Tongue (tissue), 1 donor: ENCODE measurements at regions not wholly inside any gene's neighbourhood (a gene's known extent, or its start where the extent isn't known, plus 50 kb on each side); places are given as distances from the start of the nearest gene placed in this dataset.
"Not testable (repeated sequence)": the region's sequence is repeated elsewhere in the genome, so short reads cannot be mapped to it uniquely, and the experiment has no call there.

Source experiments
- DNase-seq: peaks from one replicate; pipeline ENCODE4 v3.0.0-alpha.2; 2015

DNA sequence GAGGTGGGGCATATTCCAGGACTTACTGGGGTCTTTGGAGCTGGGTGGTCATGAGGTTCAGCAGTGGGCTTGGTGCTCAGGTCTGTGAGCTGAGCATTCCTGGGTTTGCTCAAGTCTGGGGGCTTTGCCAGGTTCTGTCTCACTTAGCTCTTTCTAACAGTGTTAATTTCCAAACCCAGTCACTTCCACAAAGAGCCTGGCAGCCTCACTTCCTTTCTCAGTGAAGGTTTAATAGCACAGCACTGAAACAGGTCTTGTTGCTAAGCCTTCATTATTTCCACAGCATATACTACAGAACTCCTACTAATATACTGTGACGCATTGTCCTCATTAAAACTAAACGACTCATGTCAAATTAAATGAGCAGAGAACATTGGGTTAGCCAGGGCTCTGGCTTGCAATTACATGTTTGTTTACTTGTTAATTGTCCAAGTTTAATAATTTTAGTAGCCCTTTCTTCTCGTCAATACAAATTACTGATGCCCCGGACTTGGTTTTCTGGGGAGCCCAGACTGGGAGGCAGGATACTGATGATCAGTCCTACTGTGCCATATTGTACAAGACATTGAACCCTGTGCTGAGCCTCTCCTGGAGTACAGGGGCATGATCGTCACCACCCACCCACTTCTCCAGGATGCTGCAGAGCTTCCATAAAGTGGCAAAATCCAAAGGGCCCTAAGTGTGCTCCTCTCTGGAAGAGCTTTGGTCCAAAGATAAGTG, 170.7 kb downstream of the IER5 start:
- DNase-seq: peak; percentile 7

DNA sequence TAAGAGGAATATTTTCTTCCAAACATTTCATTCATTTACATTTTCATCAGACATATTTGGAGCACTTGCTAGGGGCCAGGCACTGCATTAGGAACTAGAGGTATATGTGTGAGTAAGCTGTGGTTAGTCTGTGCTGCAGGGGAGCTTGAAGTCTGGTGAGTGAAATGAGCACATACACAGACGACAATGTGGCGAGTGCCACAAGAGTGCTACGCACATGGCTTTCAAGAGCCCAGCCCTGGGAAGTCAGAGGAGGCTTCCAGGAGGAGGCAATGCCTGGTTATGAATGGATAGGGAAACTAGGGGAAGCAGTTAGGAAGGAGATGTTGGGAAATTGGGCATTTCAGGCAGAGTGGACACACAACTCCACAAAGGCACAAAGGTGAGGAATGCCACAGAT, 171.8 kb downstream of the IER5 start:
- DNase-seq: no peak

DNA sequence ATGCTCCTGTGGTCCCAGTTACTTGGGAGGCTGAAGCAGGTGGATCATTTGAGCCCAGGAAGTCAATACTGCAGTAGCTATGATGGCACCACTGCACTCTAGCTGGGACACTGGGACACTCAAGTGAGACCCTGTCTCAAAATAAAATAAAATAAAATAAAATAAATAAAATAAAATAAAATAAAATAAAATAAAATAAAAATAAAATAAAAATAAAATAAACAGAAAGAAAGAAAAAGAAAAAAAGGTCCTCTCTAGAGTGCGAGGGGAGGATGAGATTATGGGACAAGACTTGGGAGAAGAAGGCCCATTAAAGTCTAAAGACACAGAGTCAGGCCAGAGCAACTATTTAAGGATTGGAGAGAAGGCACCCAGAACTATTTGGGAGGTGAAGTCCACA, 172.5 kb downstream of the IER5 start:
- no peak for DNase-seq

DNA sequence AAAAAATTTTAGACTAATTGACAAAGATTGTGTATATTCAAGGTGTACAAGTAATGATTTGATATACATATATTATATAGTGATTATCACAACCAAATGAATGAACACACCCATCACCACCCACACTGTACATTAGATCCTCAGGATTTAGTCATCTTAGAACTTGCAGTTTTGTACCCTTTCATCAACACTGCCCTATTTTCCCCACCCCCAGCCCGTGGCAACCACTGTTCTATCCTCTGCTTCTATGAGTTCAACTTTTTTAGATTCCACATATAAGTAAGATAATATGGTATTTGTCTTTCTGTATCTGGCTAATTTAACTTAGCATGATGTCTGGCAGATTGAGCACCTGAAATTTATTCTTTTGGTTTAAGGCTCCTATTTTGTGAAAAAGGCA, 173.6 kb downstream of the IER5 start:
- DNase-seq: no peak

DNA sequence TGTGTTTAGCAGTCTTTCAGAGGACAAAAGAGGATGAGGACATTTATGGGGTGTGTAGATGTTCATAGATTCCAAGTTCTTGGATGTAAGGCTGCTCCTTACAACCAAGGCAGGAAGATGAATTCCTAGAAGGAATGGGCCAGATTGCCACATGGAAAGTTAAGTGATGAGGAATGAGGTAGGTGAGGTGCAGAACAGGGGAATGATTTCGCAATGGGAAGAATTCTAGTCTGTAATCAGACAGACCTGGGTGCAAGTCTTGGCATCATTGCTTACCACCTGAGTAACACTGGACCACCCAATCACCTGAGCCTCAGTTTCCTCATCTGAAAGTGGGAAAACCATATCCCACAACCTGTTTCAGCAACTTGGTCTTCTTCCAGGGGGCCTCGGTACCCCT, 174.9 kb downstream of the IER5 start:
- no peak for DNase-seq

DNA sequence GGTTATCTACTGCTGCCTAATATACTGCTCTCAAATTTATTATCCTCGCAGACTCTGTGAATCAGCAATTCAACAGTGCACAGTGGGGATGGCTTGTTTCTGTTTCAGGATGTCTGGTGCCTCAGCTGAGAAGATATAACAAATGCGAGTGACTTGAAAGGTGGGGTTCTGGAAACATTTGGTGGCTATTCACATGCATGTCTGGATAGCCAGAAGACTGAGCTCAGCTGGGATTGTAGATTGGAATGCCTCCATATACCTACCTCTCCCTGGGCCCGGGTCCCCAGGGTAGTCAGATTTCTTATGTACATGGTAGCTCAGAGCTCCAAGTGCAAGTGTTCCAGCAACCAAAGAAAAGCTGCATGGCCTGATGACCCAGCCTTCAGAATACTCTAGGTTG, 176.3 kb downstream of the IER5 start:
- DNase-seq: no peak

DNA sequence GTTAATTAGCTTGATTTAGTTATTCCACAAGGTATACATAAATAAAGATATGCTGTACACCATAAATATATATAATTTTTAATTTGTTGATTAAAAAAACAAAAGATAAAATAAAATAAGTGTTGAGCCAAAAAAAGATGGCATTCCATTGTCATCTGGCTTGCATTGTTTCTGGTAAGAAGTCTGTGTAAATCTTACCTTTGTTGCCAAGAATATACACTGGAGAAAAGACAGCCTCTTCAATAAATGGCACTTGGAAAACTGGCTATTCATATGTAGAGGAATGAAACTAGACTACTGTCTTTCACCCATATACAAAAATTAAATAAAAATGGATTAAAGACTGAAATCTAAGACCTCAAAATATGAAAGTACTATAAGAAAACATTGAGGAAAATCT, 196.5 kb downstream of the IER5 start:
- DNase-seq: no peak

DNA sequence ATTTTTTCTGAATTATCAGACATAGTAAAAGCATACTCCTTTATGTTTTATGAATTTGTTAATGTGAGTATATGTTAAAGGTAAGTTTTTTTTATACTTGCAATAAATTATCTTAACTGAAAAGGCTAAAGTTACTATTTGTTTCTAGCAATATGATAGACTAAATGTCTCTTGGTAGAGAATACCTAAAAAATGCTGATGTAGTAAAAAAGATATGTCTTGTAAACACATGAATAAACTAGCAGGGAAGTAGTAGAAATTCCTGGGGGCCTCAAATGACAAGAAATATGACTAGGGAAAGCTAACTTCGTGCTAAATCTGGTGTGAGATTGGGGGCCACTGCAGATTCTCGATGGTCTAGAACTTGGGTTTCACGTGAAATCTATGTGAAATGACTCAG, 188.1 kb upstream of the CACNA1E start:
- DNase-seq: no peak

DNA sequence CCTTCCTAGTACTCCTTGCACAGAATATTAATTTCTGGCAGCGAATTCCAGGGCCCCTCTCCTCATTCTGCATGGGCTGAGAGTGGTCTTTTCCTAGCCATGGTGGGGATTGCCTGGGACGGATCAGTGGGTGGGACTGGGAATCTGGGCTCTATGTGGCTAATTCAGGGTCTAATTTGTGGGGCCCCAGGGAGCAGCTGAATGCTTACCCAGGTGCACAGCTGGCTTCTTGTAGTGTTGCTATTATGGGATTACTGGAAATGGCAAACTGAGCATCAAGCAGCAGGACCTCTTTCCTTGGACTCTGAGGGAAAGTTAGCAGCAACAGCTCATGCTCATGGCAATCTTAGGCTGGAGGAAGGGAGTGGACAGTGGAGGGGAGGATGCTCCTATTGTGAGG, 187.1 kb upstream of the CACNA1E start:
- no peak for DNase-seq

DNA sequence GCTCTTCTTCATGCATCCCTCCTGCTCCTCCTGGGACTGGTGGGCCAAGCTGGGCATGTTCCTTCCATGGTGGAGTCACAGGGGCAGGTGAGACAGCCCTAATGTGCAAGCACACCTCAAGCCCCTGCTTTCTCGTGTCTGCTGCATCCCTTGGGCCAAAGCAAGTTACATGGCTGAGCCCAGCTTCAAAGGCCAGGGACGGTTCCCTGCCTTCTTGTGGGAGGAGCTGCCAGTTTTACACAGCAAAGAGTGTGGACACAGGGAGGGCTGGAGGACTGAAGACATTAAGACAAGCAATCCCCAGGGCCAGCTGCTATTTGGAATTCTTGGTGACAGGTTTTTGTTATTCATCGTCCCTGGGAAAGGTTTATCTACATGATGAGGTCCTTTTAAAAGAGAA, 175.2 kb upstream of the CACNA1E start:
- DNase-seq: no peak

DNA sequence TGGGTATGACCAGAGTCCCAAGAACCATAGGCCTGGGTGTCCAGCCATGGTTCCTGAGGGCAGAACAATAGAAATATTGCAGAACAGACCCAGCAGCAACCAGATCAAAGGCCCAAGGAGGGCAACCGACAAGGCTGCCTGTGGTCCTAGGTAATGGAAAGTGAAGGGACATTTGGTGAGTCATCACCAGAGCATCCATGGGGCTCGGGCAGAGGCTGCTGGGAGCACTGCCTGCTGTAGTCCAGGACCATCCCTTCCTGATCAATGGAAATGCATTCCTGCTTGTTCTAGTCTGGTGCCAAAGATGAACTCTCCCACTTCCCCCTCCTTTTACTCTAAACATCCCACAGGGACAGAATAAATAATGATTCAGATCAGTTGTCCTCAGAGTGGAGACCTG, 172.8 kb upstream of the CACNA1E start:
- no peak for DNase-seq

DNA sequence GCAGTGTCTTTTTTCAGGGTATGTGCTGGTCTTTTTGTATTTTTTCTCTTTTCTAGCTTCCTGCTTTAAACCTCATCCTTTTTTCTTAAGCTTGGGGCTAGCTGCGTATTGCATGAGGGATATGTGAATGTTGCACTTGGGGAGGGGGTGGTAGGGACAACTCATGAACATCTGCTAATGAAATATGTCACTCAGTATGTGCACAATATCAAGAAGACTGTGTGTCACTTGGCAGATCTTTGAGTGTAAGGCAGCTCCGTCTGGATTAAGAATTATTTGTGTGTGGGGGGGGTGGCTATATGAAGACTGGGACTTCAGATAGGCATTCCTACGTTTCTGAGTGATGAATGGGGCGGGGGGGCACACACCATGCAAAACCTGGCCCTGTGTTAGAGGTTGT, 170.4 kb upstream of the CACNA1E start:
- DNase-seq: no peak

DNA sequence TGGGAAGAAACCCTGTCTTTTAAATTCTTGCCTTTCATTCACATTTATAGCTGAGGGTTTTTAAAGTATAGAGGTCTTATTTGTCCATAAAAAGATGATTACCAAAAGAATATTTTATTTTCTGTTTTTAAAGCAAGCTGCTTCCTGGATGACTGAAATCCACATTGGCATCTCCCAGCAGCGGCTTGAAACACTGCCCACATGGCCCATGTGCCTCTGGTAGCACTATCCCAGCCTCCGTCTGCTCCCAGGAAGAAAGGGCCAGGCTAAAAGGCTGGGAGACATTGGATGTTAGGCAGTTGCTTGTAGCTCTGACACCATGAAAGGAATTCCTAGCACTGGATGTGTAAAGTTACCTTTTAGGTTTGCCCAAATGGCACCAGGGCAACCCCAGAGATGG, 169.9 kb upstream of the CACNA1E start:
- no peak for DNase-seq

DNA sequence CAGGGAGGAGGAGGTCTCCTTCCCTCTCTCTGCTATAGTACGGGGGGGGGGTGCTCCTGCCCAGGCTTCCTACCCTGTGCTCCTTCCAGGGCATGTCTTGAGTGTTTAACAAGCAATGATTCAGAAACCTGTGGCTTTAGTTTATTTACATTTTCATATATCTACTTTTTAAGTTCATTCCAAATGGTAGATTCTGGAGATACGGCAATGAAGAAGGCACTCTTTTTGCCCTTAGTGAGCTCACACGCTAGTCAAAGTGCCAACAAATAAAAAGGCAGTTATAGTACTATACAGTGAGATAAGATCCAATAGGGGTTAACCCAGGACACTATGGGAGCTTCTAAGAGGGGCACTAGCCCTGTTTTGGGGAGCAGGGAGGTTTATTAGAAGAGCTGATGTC, 169.3 kb upstream of the CACNA1E start:
- no peak for DNase-seq

DNA sequence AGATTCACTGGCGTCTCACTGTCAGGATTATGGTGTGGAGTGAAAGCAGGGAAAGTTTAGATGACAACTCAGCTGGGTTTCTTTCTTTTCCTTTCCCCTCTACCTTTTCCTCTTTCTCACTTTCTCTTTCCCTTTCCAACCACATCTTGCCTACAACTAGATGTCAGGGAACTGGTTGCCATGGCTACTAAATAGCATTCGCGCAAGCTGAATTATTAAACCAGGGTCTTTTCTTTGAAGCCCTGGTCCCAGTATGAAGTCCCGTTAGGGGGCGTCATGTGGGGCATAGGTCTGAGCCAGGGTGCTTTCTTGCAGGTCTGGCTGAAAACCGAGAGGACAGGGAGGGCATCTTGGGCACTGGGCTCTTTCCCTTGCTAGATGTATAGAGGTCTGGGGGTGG, 168.4 kb upstream of the CACNA1E start:
- DNase-seq: no peak

DNA sequence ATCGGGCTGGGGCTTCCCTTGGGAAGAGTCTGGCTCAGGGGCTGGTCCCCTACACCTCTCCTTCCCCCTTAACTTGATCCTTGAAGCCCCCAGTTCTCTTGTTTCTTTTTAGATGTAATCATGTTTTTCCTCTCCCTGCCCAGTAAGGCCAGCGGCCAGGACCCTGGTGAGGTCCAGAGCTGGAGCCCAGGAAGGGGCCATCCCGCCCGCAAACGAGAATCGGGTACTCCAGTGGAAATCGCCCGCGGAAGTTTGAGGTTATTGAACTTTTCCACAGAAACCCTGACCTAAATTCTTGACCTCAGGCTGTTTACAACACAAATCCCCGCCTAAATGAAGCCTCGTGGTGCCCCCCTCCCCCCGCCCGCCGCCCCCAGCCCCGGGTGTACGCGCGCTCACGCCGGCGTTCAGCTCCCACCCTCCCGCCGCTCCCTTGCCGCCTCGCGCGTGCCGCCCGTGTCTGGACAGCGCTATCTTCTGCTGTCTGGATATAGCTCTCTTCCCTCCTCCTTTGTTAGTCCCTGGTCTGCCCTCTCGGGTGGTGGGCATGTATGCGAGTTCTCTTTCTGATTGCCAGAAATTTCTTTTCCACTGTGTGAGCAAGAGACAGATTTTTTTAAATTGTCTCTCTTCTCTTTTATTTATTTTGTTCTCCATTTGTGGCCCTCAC, 165.9 kb upstream of the CACNA1E start:
- no peak for DNase-seq

DNA sequence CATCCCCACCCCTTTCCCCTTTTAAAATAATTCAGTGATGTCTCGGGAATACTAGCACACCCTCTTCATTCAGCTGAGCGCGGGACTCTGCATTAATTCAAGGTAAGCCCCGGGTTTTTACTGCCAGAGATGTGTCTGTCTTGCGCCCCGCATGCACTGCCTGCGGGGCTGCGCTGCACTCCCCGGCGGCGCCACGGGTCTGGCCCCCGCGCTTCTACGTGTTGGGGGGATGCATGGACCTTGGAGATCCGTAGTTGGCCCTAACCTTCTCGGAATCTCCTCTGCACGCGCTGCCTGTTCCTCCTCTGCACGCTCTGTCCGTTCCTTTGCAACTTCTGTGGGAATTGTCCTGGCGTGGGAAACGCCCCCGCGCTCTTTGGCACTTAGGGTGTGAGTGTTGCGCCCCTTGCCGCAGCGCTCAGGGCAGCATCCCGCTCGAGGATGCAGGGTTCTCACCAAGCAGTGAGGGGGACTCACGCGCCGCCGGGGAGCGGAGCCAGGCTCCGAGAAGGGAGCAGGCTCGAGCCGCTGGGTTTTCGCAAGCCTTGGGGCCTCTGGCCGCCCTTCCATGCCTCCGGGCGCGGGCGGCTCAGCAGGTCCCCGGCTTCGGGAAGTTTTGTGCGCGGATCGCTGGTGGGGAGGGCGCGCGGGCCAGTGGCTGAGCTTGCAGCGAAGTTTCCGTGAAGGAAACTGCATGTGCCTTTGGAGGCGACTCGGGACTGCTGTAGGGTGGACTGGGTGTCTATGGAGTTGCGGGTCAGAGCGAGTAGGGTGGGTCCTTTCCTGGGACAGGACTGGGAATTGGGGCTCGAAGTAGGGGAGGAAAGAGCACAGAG, 165.1 kb upstream of the CACNA1E start:
- DNase-seq: peak; percentile 15

DNA sequence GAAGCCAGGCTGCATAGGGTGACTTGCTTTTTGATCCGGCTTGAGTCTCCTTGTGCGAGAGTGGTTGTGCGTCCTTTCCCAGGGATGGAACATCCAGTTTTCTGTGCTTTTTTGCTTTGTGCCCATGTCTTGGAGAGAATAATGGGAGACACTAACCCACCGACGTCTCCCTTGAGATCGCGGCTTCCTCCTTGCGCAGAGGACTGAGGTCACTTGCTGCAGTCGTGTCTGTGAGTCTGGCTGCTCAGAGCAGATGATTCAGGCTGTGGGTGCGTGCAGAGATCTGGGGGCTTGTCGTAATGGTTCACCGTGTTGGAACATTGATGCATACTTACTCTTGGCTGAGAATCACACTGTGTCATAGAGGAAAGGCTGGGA, 164.5 kb upstream of the CACNA1E start:
- no peak for DNase-seq

DNA sequence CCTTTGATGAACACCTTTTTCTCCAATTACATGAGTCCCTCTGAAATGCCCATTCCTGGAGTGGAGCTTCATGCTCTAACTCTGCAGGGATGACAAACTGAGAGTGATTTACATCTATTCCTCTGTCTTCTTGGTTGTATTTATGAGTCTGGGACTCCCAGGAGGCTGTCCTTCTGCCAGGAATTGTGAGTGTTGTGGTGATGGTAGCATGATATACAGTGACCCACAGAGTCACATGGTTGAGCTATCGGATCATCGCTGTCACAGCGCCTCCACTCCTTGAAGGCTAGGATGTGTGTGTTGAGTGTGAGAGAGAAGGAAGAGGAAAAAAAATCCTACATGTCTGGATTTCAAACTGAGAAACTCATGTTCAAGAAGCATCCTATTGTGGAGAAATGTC, 163.4 kb upstream of the CACNA1E start:
- no peak for DNase-seq

DNA sequence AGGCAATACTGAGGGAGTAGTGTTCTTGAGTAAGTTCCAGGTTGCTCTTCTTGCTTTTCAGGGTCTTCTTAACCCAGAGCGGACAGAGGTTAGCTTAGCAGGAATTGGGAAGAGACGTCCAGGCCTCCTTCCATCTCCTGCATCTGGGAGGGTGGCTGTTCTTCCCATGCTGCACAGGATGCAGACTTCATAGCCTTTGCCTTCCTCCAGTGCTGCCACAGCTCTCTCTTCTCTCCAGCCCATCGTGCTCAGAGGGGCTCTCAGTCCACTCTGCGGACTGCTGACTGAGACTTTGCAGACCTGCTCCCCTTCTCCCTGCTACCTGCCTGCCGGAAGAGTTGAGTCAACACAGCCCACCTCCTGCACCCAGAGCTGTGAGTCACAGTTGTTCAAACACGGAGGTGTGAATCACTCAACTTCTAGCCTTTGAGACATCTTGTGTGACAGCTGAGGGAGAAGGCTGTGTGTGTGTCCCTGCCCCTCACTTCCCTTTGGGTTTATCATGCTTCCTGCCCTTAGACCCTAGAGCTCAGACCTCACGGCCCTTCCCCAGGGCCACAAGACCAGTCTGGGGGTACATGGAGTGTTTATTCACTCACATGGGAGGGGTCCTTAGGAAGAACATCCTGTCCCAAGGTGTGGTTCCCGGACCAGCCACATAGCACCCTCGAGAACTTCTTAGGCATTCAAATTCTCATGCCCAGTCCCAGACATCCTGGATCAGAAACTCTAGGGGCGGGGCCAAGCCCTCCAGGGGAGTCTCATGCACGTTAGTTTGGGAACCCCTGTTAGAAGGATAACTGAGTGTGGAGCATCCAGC, 158.3 kb upstream of the CACNA1E start:
- no peak for DNase-seq

DNA sequence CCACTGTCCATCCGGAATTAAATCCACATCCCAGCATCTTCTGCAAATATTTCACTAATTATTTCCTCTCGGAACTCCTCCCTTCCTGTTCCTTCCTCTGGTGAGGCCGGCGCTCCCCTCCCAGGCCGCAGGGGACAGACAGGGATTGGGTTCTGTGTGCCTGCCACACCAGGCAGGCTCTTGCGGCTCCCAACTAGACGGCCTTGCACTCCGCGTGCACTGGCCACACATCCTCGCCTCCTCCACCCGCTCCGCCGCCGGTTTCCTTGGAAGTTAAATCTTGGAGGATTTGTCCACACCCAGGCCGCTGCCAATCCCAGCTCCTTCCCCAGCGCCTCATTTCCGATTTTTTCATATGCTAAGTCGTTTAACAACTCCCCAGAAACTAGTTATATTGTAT, 157.6 kb upstream of the CACNA1E start:
- not testable (repeated sequence) for DNase-seq

DNA sequence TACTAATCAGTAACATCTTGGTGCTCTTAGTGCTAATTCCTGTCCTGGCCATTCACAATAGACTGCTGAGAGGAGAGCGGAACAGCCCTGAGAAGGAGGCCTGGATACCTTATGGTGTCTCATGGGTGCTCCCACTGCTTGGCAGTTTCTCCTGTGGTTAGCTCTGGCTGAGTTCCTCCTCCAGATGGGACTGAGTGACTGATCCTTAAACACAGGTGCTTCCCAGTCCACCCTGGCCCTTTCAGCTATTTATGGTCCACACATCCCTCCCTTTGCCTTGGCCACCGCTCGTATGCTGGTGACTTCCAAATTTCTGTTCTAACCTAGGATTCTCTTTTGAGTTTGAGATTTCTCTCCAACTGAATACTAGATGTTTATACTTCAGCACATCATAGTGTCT, 157.0 kb upstream of the CACNA1E start:
- no peak for DNase-seq

DNA sequence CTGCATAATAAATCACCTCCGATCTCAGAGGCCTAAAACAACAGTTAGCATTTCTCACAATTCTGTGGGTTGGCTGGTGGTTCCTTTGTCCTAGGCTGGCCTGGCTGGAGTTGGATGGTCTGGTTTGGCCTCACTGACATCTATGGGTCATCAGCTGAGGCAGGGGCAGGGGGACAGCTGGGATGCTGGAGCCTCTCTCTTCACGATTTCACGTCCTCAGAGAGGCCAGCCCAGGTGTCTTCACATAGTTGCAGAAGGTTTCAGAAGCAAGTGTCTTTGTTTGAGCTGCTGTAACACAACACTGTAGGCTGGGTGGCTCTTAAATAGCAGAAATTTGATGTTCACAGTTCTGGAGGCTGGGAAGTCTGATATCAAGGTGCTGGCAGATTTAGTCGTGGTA, 155.5 kb upstream of the CACNA1E start:
- DNase-seq: no peak
